ENCODE measurements at regions not wholly inside any gene's neighbourhood (a gene's known extent, or its start where the extent isn't known, plus 50 kb on each side); places are given as distances from the start of the nearest gene placed in this dataset.

DNA sequence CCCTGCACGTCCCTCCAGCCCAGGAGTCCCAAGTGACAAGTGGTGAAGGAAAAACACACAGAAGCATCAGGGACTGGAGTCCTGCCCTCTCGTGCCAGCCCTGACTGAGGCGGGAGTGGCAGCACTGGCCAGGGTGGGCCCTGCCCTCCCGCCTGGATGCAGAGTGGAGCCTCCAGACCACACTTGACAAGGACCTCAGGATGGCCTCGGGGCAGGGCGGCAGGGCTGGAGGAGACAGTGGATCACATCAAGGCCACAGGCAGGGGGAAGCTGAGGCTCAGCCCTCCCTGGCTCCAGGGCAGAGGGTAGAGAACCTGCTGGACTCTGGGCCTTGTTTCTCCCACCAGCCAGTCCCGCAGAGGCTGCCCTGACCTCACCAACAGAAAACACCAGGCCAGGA, 128.8 kb upstream of the CDH4 start:
- no peak for TF ChIP-seq ZC3H10 (CRISPR knock-in tag; IDR thresholded peaks at IDR 0.05)
- TF ChIP-seq RARB (CRISPR knock-in tag; IDR thresholded peaks at IDR 0.05) = no peak
- TF ChIP-seq, protein P1, sequence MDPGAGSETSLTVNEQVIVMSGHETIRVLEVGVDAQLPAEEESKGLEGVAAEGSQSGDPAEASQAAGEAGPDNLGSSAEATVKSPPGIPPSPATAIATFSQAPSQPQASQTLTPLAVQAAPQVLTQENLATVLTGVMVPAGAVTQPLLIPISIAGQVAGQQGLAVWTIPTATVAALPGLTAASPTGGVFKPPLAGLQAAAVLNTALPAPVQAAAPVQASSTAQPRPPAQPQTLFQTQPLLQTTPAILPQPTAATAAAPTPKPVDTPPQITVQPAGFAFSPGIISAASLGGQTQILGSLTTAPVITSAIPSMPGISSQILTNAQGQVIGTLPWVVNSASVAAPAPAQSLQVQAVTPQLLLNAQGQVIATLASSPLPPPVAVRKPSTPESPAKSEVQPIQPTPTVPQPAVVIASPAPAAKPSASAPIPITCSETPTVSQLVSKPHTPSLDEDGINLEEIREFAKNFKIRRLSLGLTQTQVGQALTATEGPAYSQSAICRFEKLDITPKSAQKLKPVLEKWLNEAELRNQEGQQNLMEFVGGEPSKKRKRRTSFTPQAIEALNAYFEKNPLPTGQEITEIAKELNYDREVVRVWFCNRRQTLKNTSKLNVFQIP (CRISPR knock-in tag; IDR thresholded peaks at IDR 0.05; ENCODE audit: borderline replicate concordance, low read depth) = no peak
